Panc1 (cell line): ENCODE measurements at regions not wholly inside any gene's neighbourhood (a gene's known extent, or its start where the extent isn't known, plus 50 kb on each side); places are given as distances from the start of the nearest gene placed in this dataset.

Experiments used
- ATAC-seq: fragments of 200-7000 bp; cut with Tn5 transposase; 2 replicates; pipeline ENCODE4 v1.9.1; 2020; ENCODE audit warnings: mild to moderate bottlenecking, moderate library complexity
- BruUV-seq: library from RNA; stranded (reverse); fragments of 400-500 nt; replicated peaks from 2 replicates; lab custom pipeline; 2021; lab: Mats Ljungman, UMichigan
- CTCF ChIA-PET: fragments of 300-600 bp; sonication (Branson Sonifier 250); formaldehyde crosslinking; loops from one replicate; lab custom pipeline; 2022; ENCODE audit warnings: antibody characterized with exemption; lab: Charles Lee
- POLR2A ChIA-PET: fragments of 300-600 bp; sonication (Branson Sonifier 250); formaldehyde crosslinking; loops from one replicate; lab custom pipeline; 2022; ENCODE audit warnings: antibody characterized with exemption; lab: Charles Lee
- DNase-seq: peaks from one replicate; pipeline ENCODE4 v3.0.0-alpha.2; 2010; ENCODE audit warnings: low read depth, low spot score
- H3K27ac ChIP-seq: 2 replicates; pipeline ENCODE4 v1.5.1; 2011; ENCODE audit warnings: mild to moderate bottlenecking, low read length, inconsistent platforms
- H3K27me3 ChIP-seq: fragments of 200-500 bp; sonication (Bioruptor generic); 2 replicates; pipeline ENCODE4 v1.6.0; 2014; ENCODE audit warnings: low read length, inconsistent platforms; ENCODE audit not compliant: control insufficient read depth, insufficient read depth
- H3K36me3 ChIP-seq: fragments of 200-500 bp; sonication (Bioruptor generic); 2 replicates; pipeline ENCODE4 v1.5.1; 2014; ENCODE audit warnings: inconsistent platforms, mild to moderate bottlenecking, low read length, moderate library complexity; ENCODE audit not compliant: control insufficient read depth, insufficient read depth
- H3K4me1 ChIP-seq: 2 replicates; pipeline ENCODE4 v1.5.1; 2011; ENCODE audit warnings: inconsistent platforms, mild to moderate bottlenecking, low read length, moderate library complexity; ENCODE audit not compliant: control insufficient read depth, insufficient read depth
- H3K4me3 ChIP-seq, 2 experiments: 2 replicates each; pipeline ENCODE4 v1.5.1; 2011 to 2012; ENCODE audit warnings: low read depth in 2 of 2, low read length in 2 of 2, mild to moderate bottlenecking in 2 of 2, inconsistent platforms in 1 of 2, moderate library complexity in 1 of 2
- H3K9me3 ChIP-seq: fragments of 200-500 bp; sonication (Bioruptor generic); 2 replicates; pipeline ENCODE4 v1.5.1; 2014; ENCODE audit warnings: low read depth, mild to moderate bottlenecking, inconsistent platforms, low read length, moderate library complexity; ENCODE audit not compliant: control insufficient read depth, insufficient read depth
- CTCF ChIP-seq: fragments of 450-650 bp; IDR thresholded peaks from 2 replicates; pipeline ENCODE4 v1.5.1; 2017; ENCODE audit warnings: mild to moderate bottlenecking
- POLR2AphosphoS5 ChIP-seq: IDR thresholded peaks from 2 replicates; pipeline ENCODE4 v1.6.1; 2012; ENCODE audit warnings: mild to moderate bottlenecking, low read depth, low read length, moderate library complexity
- REST ChIP-seq, 2 experiments: IDR thresholded peaks; 2 replicates each; pipeline ENCODE4 v1.6.1; 2011 to 2012; ENCODE audit warnings: low read depth in 2 of 2, control low read depth in 1 of 2, low read length in 1 of 2, mild to moderate bottlenecking in 1 of 2, moderate library complexity in 1 of 2; ENCODE audit not compliant: insufficient read depth in 1 of 2
- SIN3A ChIP-seq: IDR thresholded peaks from 2 replicates; pipeline ENCODE4 v1.6.1; 2012; ENCODE audit warnings: low read depth, mild to moderate bottlenecking, low read length, moderate library complexity, borderline replicate concordance; ENCODE audit not compliant: insufficient read depth
- TCF7L2 ChIP-seq: IDR thresholded peaks from 2 replicates; pipeline ENCODE4 v1.6.1; 2011; ENCODE audit warnings: mild to moderate bottlenecking, low read depth, low read length, inconsistent platforms
- in situ Hi-C: cut with HindIII; loops from 2 replicates; pipeline ENCODE4 v1.10.0; 2016; ENCODE audit warnings: low sequenced_read_pairs, low pct_unique_long_range_greater_than_20kb
- intact Hi-C: fragments of 100-400 bp; cut with micrococcal nuclease; formaldehyde crosslinking; loops from one replicate; pipeline ENCODE4 v1.10.0; 2022; ENCODE audit not compliant: unreplicated experiment

- Histone ChIP-seq H3K4me1 (no peaks in the 10 kb centered on the region), H3K4me3 (no peak overlapping the region), H3K36me3 (no peaks in the 10 kb centered on the region), H3K9me3 (no peaks in the 10 kb centered on the region), H3K27ac (no peak overlapping the region), H3K27me3 (no peaks in the 10 kb centered on the region)
- in situ Hi-C loops (no loop called here), intact Hi-C loops (no loop called here)
- DNase-seq (no peak), ATAC-seq (no peak)
- TF ChIP-seq TCF7L2 (no peak), POLR2AphosphoS5 (no peak), REST (IDR thresholded peaks at IDR 0.05; ENCODE audit: insufficient read depth in 1 of 2, low read depth in 2 of 2, low read length in 1 of 2) (no peak)
- BruUV-seq: no TSS peak
- CTCF ChIA-PET: no interaction called here
- POLR2A ChIA-PET: no interaction called here
Observed at GRCh38 chr1:60298290-60298689, 224.7 kb upstream of the C1orf87 start.

- Histone ChIP-seq H3K9me3 (no peaks in the 10 kb centered on the region), H3K27ac (no peak overlapping the region), H3K4me1 (no peaks in the 10 kb centered on the region), H3K27me3 (no peaks in the 10 kb centered on the region), H3K4me3 (no peak overlapping the region), H3K36me3 (no peaks in the 10 kb centered on the region)
- ChIA-PET POLR2A (no interaction called here), CTCF (no interaction called here)
- in situ Hi-C loops: no loop called here
- no TSS peak for BruUV-seq
- DNase-seq (no peak), ATAC-seq (no peak)
- intact Hi-C loops: no loop called here
- TF ChIP-seq REST (IDR thresholded peaks at IDR 0.05; ENCODE audit: insufficient read depth in 1 of 2, low read depth in 2 of 2, low read length in 1 of 2) (no peak), CTCF (no peak), POLR2AphosphoS5 (no peak), SIN3A (no peak), TCF7L2 (no peak)
Observed at GRCh38 chr1:60296794-60297193, 223.2 kb upstream of the C1orf87 start.
